ENCODE measurements at regions not wholly inside any gene's neighbourhood (a gene's known extent, or its start where the extent isn't known, plus 50 kb on each side); places are given as distances from the start of the nearest gene placed in this dataset.
"Not testable (repeated sequence)": the region's sequence is repeated elsewhere in the genome, so short reads cannot be mapped to it uniquely, and the experiment has no call there.

DNA sequence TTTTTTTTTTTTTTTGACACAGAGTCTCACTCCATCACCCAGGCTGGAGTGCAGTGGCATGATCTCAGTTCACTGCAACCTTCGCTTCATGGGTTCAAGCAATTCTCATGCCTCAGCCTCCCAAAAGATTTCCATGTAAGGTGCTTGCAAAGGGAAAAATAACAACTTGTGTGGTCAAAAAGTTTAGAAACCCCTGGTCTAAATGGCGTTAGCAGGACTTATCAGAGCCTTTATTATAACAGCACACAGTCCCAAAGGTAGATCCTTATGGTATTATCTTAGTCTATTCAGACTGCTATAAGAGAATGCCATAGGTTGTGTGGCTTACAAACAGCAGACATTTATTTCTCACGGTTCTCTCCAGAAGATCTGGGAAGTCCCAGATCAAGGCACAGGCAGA is 135.0 kb downstream of the NPIPA8 start:
- not testable (repeated sequence) for H3K4me3 ChIP-seq (ENCODE audit: low read depth in 1 of 2, low read length in 2 of 2); H3K36me3 ChIP-seq (ENCODE audit: control insufficient read depth in 1 of 2, insufficient read depth in 2 of 2, low read length in 2 of 2); H3K9me3 ChIP-seq (ENCODE audit: control insufficient read depth in 1 of 2, low read length in 2 of 2); H3K27me3 ChIP-seq (ENCODE audit: low read depth, low read length); H3K4me1 ChIP-seq (ENCODE audit: control insufficient read depth in 1 of 2, insufficient read depth in 2 of 2, low read length in 2 of 2); H3K27ac ChIP-seq (ENCODE audit: low read length)

DNA sequence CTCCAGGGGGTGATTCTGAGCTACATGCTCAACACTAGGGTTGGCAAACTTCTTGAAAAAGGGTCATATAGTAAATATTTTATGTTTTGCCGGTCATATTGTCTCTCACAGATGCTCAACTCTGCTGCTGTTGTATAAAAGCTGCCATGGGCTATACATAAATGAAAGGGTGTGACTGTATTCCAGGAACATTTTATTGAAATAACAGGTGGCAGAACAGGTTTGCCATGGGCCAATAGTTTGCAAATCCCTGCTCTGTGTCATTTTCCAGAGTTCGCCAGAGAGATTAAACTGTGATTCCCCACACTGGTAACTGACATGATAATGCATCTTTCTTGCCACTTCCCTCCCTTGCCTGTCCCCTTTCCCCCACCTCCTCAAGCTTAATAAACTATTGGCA is 144.1 kb downstream of the NPIPA8 start:
- not testable (repeated sequence) for H3K27me3 ChIP-seq (ENCODE audit: low read depth, low read length); H3K36me3 ChIP-seq (ENCODE audit: control insufficient read depth in 1 of 2, insufficient read depth in 2 of 2, low read length in 2 of 2); H3K4me3 ChIP-seq (ENCODE audit: low read depth in 1 of 2, low read length in 2 of 2); H3K9me3 ChIP-seq (ENCODE audit: control insufficient read depth in 1 of 2, low read length in 2 of 2); H3K27ac ChIP-seq (ENCODE audit: low read length); H3K4me1 ChIP-seq (ENCODE audit: control insufficient read depth in 1 of 2, insufficient read depth in 2 of 2, low read length in 2 of 2)

DNA sequence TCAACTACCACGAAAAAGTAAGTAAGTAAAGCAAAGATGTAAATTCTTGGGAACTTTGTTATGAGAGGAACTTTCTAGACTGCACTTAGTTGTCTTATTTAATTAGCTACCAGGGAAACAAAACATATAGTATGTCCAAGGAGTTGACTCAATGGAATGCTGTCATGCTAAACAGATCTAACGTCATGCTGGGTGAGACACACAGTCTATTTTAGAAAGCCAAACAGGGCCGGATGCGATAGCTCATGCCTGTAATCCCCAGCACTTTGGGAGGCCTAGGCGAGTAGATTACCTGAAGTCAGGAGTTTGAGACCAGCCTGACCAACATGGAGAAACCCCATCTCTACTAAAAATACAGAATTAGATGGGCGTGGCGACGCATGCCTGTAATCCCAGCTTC is 146.4 kb downstream of the NPIPA8 start:
- not testable (repeated sequence) for H3K36me3 ChIP-seq (ENCODE audit: control insufficient read depth in 1 of 2, insufficient read depth in 2 of 2, low read length in 2 of 2); H3K9me3 ChIP-seq (ENCODE audit: control insufficient read depth in 1 of 2, low read length in 2 of 2); H3K4me3 ChIP-seq (ENCODE audit: low read depth in 1 of 2, low read length in 2 of 2); H3K27me3 ChIP-seq (ENCODE audit: low read depth, low read length); H3K27ac ChIP-seq (ENCODE audit: low read length); H3K4me1 ChIP-seq (ENCODE audit: control insufficient read depth in 1 of 2, insufficient read depth in 2 of 2, low read length in 2 of 2)

DNA sequence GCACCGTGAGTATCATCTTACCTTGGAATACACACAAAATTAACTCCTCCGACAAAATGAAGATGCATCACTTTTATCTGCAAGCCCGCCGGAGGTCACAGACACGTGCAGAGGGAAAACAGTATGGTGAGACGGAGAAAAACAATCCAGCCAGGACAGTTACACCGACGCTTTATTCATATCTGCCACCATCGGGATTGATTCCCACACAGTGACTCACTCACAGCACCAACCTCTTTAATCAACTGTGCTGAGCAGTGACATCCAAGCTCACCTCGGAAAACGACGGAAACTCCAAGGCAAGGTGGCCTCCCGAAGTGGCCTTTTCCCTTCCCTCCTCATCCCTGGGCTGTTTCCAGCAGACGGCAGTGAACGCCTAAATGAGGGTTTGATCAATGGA is 151.8 kb downstream of the NPIPA8 start:
- H3K36me3 ChIP-seq (ENCODE audit: control insufficient read depth in 1 of 2, insufficient read depth in 2 of 2, low read length in 2 of 2); H3K4me1 ChIP-seq (ENCODE audit: control insufficient read depth in 1 of 2, insufficient read depth in 2 of 2, low read length in 2 of 2); H3K27ac ChIP-seq (ENCODE audit: low read length); H3K9me3 ChIP-seq (ENCODE audit: control insufficient read depth in 1 of 2, low read length in 2 of 2); H3K27me3 ChIP-seq (ENCODE audit: low read depth, low read length); H3K4me3 ChIP-seq (ENCODE audit: low read depth in 1 of 2, low read length in 2 of 2): not testable (repeated sequence)

DNA sequence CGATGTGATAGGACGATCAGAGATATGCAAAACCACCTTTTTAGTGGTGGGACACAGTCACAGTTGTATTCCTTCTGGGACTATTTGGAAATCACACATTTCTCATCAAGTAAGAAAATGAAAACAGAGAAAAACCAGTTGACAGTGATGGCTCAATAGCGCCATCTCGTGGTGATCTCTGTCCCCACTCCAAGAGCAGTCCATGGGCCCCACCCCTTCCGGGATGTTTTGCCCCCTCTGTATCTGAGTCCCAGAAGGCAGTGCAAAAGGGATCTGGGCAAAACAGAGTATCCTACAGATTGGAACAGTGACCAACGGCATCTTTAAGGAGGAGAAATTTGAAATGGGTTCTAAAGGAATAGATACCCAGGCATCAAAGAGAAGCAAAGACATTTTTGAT is 155.5 kb downstream of the NPIPA8 start:
- not testable (repeated sequence) for H3K27me3 ChIP-seq (ENCODE audit: low read depth, low read length); H3K27ac ChIP-seq (ENCODE audit: low read length); H3K4me3 ChIP-seq (ENCODE audit: low read depth in 1 of 2, low read length in 2 of 2); H3K36me3 ChIP-seq (ENCODE audit: control insufficient read depth in 1 of 2, insufficient read depth in 2 of 2, low read length in 2 of 2); H3K9me3 ChIP-seq (ENCODE audit: control insufficient read depth in 1 of 2, low read length in 2 of 2); H3K4me1 ChIP-seq (ENCODE audit: control insufficient read depth in 1 of 2, insufficient read depth in 2 of 2, low read length in 2 of 2)

DNA sequence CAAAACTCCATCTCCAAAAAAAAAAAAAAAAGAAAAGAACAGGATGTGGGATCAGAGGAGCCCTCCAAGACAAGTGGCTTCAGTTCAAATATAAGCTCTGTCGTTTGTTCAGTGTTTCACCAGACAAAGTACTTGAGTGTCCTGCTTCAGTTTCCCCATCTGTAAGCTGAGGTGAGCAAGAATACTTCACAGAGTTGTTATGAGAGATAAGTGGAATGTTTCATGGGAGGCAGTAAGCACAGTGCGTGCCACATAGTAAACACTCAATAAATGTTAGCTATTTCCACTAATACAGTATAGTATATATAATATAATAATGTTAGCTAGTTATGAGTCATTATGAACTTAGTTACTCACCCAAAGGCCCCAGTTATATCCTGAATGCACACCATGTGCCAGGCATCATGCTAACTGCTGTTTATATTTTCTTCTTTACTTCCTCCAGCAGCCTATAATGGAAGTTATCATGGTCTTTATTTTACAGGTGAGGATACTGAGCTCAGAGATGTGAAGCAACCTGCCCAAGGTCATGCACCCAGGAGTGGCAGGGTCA is 162.5 kb downstream of the NPIPA8 start:
- not testable (repeated sequence) for H3K4me1 ChIP-seq (ENCODE audit: control insufficient read depth in 1 of 2, insufficient read depth in 2 of 2, low read length in 2 of 2); H3K4me3 ChIP-seq (ENCODE audit: low read depth in 1 of 2, low read length in 2 of 2); H3K27me3 ChIP-seq (ENCODE audit: low read depth, low read length); H3K36me3 ChIP-seq (ENCODE audit: control insufficient read depth in 1 of 2, insufficient read depth in 2 of 2, low read length in 2 of 2); H3K27ac ChIP-seq (ENCODE audit: low read length); H3K9me3 ChIP-seq (ENCODE audit: control insufficient read depth in 1 of 2, low read length in 2 of 2)

DNA sequence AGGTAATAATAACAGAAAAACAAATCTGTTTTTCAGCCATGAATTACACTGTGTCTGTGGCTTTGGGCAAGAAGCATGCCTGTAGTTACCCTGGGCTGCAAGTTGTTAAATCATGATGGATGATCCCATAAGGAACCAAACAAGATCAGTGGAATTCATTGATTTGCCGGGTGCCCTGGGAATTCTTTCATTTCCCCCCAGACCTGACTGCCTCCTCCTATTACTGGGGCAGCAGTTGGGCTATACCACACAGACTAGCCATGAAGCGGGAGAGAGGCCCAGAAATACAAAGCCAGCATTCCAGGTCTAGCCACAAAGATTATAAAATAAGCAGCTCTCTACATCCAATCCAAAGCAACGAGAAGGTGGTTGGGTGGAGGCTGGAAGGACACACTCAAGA is 174.2 kb downstream of the NPIPA8 start:
- not testable (repeated sequence) for H3K36me3 ChIP-seq (ENCODE audit: control insufficient read depth in 1 of 2, insufficient read depth in 2 of 2, low read length in 2 of 2); H3K27me3 ChIP-seq (ENCODE audit: low read depth, low read length); H3K4me1 ChIP-seq (ENCODE audit: control insufficient read depth in 1 of 2, insufficient read depth in 2 of 2, low read length in 2 of 2); H3K9me3 ChIP-seq (ENCODE audit: control insufficient read depth in 1 of 2, low read length in 2 of 2); H3K27ac ChIP-seq (ENCODE audit: low read length); H3K4me3 ChIP-seq (ENCODE audit: low read depth in 1 of 2, low read length in 2 of 2)

DNA sequence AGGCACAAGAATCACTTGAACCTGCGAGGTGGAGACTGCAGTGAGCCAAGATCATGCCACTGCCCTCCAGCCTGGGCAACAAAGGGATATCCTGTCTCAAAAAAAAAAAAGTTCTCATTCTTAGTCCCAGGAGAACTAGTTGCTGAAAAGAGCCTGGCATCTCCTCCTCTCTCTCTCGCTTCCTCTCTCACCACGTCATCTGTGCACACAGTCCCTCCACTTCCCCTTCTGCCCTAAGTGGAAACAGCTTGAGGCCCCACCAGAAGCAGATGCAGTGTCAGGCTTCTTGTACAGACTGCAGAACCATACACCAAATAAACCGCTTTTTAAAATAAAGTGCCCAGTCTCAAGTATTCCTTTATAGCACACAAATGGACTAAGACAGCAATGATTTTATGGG is 175.3 kb downstream of the NPIPA8 start:
- not testable (repeated sequence) for H3K36me3 ChIP-seq (ENCODE audit: control insufficient read depth in 1 of 2, insufficient read depth in 2 of 2, low read length in 2 of 2); H3K4me1 ChIP-seq (ENCODE audit: control insufficient read depth in 1 of 2, insufficient read depth in 2 of 2, low read length in 2 of 2); H3K9me3 ChIP-seq (ENCODE audit: control insufficient read depth in 1 of 2, low read length in 2 of 2); H3K27me3 ChIP-seq (ENCODE audit: low read depth, low read length); H3K4me3 ChIP-seq (ENCODE audit: low read depth in 1 of 2, low read length in 2 of 2); H3K27ac ChIP-seq (ENCODE audit: low read length)

DNA sequence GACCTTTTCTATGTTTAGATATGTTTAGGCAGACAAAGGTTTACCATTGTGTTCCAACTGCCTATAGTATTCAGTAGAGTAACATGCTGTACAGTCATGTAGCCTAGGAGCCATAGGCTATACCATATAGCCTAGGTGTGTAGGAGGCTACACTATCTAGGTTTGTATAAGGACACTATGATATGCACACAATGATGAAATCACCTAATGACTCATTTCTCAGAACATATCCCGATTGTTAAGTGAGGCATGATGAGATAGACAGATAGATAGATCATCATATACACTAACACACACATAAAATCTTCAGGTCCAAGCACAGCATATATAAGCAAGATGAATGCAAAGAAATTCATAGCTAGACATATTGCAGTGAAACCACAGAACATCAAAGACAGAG is 177.4 kb downstream of the NPIPA8 start:
- not testable (repeated sequence) for H3K9me3 ChIP-seq (ENCODE audit: control insufficient read depth in 1 of 2, low read length in 2 of 2); H3K4me3 ChIP-seq (ENCODE audit: low read depth in 1 of 2, low read length in 2 of 2); H3K4me1 ChIP-seq (ENCODE audit: control insufficient read depth in 1 of 2, insufficient read depth in 2 of 2, low read length in 2 of 2); H3K36me3 ChIP-seq (ENCODE audit: control insufficient read depth in 1 of 2, insufficient read depth in 2 of 2, low read length in 2 of 2); H3K27ac ChIP-seq (ENCODE audit: low read length); H3K27me3 ChIP-seq (ENCODE audit: low read depth, low read length)

DNA sequence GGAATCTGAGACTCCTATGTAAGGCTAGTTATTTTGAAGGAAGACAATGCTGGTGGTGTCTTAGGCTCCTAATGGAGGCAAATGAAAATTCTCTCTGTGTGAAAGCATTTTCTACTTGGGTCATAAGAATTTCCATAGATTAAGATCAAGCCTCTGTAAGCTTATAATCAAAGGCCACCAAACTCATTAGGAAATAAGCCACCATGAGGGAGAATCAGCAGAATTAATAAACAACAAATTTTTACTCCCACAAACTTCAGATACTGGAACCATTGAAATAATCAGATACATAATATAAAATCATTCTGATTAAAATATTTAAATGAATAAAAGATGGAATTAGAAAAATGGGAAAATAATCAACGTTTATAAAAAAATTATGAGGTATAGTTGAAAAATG is 178.7 kb downstream of the NPIPA8 start:
- H3K27me3 ChIP-seq (ENCODE audit: low read depth, low read length); H3K27ac ChIP-seq (ENCODE audit: low read length); H3K36me3 ChIP-seq (ENCODE audit: control insufficient read depth in 1 of 2, insufficient read depth in 2 of 2, low read length in 2 of 2); H3K4me1 ChIP-seq (ENCODE audit: control insufficient read depth in 1 of 2, insufficient read depth in 2 of 2, low read length in 2 of 2); H3K9me3 ChIP-seq (ENCODE audit: control insufficient read depth in 1 of 2, low read length in 2 of 2); H3K4me3 ChIP-seq (ENCODE audit: low read depth in 1 of 2, low read length in 2 of 2): not testable (repeated sequence)

DNA sequence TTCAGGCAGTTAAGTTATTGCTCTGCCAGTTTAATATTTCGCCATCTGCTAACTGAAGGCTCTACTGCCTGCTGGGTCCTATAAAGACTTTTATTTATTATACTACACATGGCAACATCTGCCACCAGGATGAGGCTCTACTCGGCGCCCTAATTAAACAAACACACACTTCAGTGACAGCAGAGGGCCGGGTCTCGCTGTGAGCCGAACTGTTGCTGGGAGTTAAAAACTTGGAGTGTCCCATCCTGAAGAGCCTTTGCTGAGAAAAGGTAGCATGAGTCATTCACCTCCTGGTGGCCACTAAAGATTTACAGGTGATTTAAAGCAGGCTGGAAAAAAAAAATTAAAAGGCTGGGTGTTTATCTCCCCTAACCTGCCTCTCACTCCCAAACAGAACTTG is 183.7 kb downstream of the NPIPA8 start:
- not testable (repeated sequence) for H3K4me3 ChIP-seq (ENCODE audit: low read depth in 1 of 2, low read length in 2 of 2); H3K9me3 ChIP-seq (ENCODE audit: control insufficient read depth in 1 of 2, low read length in 2 of 2); H3K27me3 ChIP-seq (ENCODE audit: low read depth, low read length); H3K4me1 ChIP-seq (ENCODE audit: control insufficient read depth in 1 of 2, insufficient read depth in 2 of 2, low read length in 2 of 2); H3K27ac ChIP-seq (ENCODE audit: low read length); H3K36me3 ChIP-seq (ENCODE audit: control insufficient read depth in 1 of 2, insufficient read depth in 2 of 2, low read length in 2 of 2)

DNA sequence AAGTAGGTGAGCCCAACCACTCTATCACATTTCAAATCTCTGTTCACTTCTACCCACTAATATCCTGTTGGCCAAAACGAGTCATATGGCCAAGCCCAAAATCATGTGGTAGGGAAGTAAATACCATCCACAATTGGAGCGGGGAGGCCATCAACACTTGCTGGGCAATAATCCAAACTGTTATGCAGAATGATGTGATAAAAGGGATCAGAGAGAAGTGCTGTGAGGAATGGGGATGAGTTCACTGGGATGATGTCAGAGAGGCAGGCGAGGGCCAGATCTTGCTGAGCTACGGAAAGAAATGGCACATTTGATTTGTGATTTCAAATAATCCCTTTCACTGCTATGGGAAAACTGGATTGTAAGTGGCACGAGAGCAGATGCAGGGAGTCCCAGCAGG is 188.4 kb downstream of the NPIPA8 start:
- not testable (repeated sequence) for H3K27me3 ChIP-seq (ENCODE audit: low read depth, low read length); H3K4me1 ChIP-seq (ENCODE audit: control insufficient read depth in 1 of 2, insufficient read depth in 2 of 2, low read length in 2 of 2); H3K4me3 ChIP-seq (ENCODE audit: low read depth in 1 of 2, low read length in 2 of 2); H3K27ac ChIP-seq (ENCODE audit: low read length); H3K9me3 ChIP-seq (ENCODE audit: control insufficient read depth in 1 of 2, low read length in 2 of 2); H3K36me3 ChIP-seq (ENCODE audit: control insufficient read depth in 1 of 2, insufficient read depth in 2 of 2, low read length in 2 of 2)
